Esophagus muscularis mucosa (tissue), 3 donors: ENCODE measurements at regions not wholly inside any gene's neighbourhood (a gene's known extent, or its start where the extent isn't known, plus 50 kb on each side); places are given as distances from the start of the nearest gene placed in this dataset.

ENCODE experiments used
- POLR2A ChIP-seq: fragments of 450-650 bp; IDR thresholded peaks from one replicate; pipeline ENCODE4 v1.6.1; 2017; ENCODE audit warnings: antibody characterized with exemption, moderate library complexity, mild to moderate bottlenecking, low read depth
- TF ChIP-seq, protein P1 (sequence below), 3 experiments: fragments of 200-600 bp in 2 of 3; fragments of 450-650 bp in 1 of 3; sonication (generic) in 2 of 3; IDR thresholded peaks; one replicate each; pipeline ENCODE4 v1.5.1; 2017 to 2019; ENCODE audit warnings: antibody characterized with exemption in 3 of 3, mild to moderate bottlenecking in 2 of 3, moderate library complexity in 1 of 3

DNA sequence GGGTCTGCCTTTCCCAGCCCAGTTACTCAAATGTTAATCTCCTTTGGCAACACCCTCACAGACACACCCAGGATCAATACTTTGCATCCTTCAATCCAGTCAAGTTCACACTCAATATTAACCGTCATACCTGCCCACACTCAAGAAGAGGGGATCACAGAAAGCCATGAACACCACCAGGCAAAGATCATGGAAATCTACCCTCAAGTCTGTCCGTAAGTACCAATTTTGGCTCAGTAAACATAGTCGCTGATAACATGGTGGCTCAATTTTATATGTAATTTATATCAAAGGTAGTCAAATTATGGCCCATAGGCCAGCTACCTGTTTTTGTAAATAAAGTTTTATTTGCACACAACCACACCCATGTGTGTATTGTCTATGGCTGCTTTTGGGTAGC is 102.3 kb upstream of the MAP2 start:
- TF ChIP-seq, protein P1, sequence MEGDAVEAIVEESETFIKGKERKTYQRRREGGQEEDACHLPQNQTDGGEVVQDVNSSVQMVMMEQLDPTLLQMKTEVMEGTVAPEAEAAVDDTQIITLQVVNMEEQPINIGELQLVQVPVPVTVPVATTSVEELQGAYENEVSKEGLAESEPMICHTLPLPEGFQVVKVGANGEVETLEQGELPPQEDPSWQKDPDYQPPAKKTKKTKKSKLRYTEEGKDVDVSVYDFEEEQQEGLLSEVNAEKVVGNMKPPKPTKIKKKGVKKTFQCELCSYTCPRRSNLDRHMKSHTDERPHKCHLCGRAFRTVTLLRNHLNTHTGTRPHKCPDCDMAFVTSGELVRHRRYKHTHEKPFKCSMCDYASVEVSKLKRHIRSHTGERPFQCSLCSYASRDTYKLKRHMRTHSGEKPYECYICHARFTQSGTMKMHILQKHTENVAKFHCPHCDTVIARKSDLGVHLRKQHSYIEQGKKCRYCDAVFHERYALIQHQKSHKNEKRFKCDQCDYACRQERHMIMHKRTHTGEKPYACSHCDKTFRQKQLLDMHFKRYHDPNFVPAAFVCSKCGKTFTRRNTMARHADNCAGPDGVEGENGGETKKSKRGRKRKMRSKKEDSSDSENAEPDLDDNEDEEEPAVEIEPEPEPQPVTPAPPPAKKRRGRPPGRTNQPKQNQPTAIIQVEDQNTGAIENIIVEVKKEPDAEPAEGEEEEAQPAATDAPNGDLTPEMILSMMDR (IDR thresholded peaks at IDR 0.05) = no peak
- TF ChIP-seq POLR2A = no peak
